ENCODE measurements at regions not wholly inside any gene's neighbourhood (a gene's known extent, or its start where the extent isn't known, plus 50 kb on each side); places are given as distances from the start of the nearest gene placed in this dataset.

GRCh38 chr15:98144388-98144787 lies 183.9 kb downstream of the ARRDC4 start:
- H3K9me3 ChIP-seq, result no peaks in the 10 kb centered on the region
- ATAC-seq (no peak), DNase-seq (no peak)
- intact Hi-C loops (cut with DNase I, micrococcal nuclease), result no loop called here
- no peaks in the 10 kb centered on the region for H3K36me3 ChIP-seq (ENCODE audit: low read depth)
- no peak for TF ChIP-seq CTCF (IDR thresholded peaks at IDR 0.05)
- H3K4me3 ChIP-seq, result no peak overlapping the region
- H3K4me1 ChIP-seq (ENCODE audit: low read depth), result no peaks in the 10 kb centered on the region

GRCh38 chr15:98146031-98146820 lies 185.7 kb downstream of the ARRDC4 start:
- intact Hi-C loops (cut with DNase I, micrococcal nuclease), result no loop called here
- no peaks in the 10 kb centered on the region for H3K4me1 ChIP-seq (ENCODE audit: low read depth)
- H3K9me3 ChIP-seq, result no peaks in the 10 kb centered on the region
- no peak overlapping the region for H3K4me3 ChIP-seq
- no peak for ATAC-seq
- DNase-seq, result no peak
- H3K36me3 ChIP-seq (ENCODE audit: low read depth), result no peaks in the 10 kb centered on the region
- TF ChIP-seq CTCF (IDR thresholded peaks at IDR 0.05), result no peak

- no peak for TF ChIP-seq CTCF (IDR thresholded peaks at IDR 0.05)
- DNase-seq (no peak), ATAC-seq (no peak)
- no peaks in the 10 kb centered on the region for H3K4me1 ChIP-seq (ENCODE audit: low read depth)
- no peak overlapping the region for H3K4me3 ChIP-seq
- H3K9me3 ChIP-seq, result no peaks in the 10 kb centered on the region
- no peaks in the 10 kb centered on the region for H3K36me3 ChIP-seq (ENCODE audit: low read depth)
- intact Hi-C loops (cut with DNase I, micrococcal nuclease), result no loop called here
Observed at GRCh38 chr15:98147415-98147814, 186.9 kb downstream of the ARRDC4 start.

GRCh38 chr15:98150084-98150483 lies 189.6 kb downstream of the ARRDC4 start:
- intact Hi-C loops (cut with DNase I, micrococcal nuclease), result no loop called here
- DNase-seq, result no peak

GRCh38 chr15:98150536-98150935 lies 190.0 kb downstream of the ARRDC4 start:
- intact Hi-C loops (cut with DNase I, micrococcal nuclease), result no loop called here
- no peak for DNase-seq
- Histone ChIP-seq H3K36me3 (ENCODE audit: low read depth) (no peaks in the 10 kb centered on the region), H3K4me3 (no peak overlapping the region), H3K9me3 (no peaks in the 10 kb centered on the region), H3K4me1 (ENCODE audit: low read depth) (no peaks in the 10 kb centered on the region)
- no peak for TF ChIP-seq CTCF (IDR thresholded peaks at IDR 0.05)
- ATAC-seq, result no peak

More at GRCh38 chr15:98150084-98150483, 189.6 kb downstream of the ARRDC4 start:
- no peak overlapping the region for H3K4me3 ChIP-seq
- ATAC-seq, result no peak
- no peaks in the 10 kb centered on the region for H3K36me3 ChIP-seq (ENCODE audit: low read depth)
- H3K4me1 ChIP-seq (ENCODE audit: low read depth), result no peaks in the 10 kb centered on the region
- TF ChIP-seq CTCF (IDR thresholded peaks at IDR 0.05), result no peak
- no peaks in the 10 kb centered on the region for H3K9me3 ChIP-seq
